NK-92 treated with Interleukin-12 subunit alpha and Interleukin-12 subunit beta, amount 100 ng/mL, for 24 hours (cell line): ENCODE measurements at regions not wholly inside any gene's neighbourhood (a gene's known extent, or its start where the extent isn't known, plus 50 kb on each side); places are given as distances from the start of the nearest gene placed in this dataset.

Source experiments
- DNase-seq: peaks from one replicate; lab custom pipeline; 2025; lab: John Stamatoyannopoulos, UW

- no peak for DNase-seq
Observed at GRCh38 chr5:86879086-86879485, 261.3 kb downstream of the COX7C start.

DNA sequence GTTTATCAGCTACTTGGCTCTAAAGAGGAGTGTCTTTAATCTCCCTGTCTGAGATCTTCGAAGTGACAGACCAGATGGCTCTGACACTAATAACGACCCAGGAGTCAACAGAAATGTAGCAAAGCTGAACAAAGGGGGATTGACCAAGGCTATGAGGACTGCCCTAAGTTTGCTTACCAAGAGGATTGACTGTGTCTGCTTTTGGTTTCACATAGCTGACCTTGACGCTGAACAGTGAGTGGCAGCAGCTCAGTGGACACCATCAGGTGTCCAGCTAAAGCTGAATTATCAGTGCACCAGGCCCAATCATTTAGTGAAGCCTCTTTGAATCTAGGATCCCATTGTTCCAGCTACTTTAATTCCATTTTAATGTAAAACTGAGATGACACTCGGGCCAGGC lies 262.6 kb downstream of the COX7C start:
- no peak for DNase-seq

GRCh38 chr5:86880785-86881492 lies 263.2 kb downstream of the COX7C start:
- no peak for DNase-seq

DNA sequence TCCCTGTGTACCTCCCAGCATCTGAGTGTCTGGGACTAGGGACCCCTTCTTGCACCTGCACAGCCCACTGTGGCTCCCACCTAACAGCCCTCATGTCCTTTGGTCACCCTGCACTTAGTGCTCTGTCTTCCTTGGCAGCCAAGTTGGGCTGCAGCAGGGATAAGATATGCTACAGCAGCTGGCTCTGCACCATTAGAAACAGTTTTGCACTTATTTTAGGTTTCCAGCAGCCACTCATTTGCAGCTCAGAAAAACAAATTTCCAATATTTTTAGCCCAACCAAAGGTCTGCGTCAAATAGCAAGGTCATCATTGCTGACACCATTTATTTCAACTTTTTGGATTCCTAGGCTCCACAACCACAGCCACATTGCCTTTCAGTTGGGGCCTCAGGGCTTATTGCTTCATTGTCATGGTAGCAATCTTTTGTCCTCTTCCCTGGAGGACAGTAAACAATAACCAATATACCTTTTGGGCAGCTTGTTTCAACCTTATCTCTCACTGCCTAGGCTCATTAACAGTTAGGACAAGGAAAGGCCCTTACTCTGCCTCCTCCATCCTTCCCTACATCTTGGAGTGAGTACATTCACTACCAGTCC lies 263.9 kb downstream of the COX7C start:
- DNase-seq: no peak

GRCh38 chr5:86884608-86885007 lies 266.9 kb downstream of the COX7C start:
- DNase-seq: no peak

GRCh38 chr5:86885011-86885410 lies 267.3 kb downstream of the COX7C start:
- no peak for DNase-seq

DNA sequence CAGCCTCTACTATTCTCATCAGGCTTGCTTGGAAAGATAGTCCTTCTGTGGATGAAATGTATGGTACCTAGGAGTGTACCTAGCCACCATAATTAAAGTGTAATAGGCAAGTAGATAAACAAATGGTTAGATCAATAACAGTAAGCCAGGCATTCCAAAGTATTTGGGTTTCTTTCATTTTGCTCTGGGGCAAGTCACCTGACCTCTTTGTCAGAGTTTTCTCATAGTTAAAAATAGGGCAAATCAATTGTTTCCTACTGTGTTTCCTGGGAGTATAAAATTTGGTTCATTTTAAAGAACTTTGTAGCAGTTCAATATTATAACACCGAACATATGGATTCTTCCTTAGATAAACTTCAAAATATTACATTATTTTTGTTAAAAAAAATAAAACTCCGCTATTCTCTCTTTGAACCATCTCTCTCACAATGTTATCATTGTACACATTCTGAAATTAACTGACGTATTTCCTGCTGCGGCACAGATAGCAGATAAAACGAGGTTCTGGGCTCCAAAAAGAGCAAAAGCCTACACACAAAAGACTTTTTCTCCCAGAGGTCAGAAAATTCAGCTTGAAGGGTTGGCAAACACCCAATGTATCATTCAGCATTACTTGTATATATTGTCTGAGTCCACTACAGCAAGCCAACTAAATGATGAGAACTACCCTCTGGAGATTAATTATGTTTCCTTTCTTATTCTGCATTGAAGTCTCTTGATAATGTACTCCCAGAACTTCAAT lies 267.9 kb downstream of the COX7C start:
- no peak for DNase-seq

DNA sequence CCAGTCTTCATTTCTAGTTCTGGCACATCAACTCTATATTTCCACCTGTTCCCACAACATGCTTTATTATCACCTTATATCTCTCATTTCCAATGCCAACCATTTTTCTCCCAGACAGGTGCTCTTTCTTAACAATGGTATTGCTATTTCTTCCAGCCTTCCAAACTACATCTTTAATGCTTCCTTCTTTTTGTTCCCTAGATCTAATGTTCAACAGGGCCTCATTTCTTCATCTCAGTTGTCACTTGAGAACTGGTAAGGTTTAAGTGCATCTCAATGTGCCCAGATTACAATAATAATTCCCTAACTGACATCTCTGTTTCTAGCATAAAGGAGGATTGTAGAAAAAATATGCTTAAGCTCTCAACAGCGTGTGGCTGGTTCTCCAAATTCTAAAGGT lies 272.6 kb downstream of the COX7C start:
- no peak for DNase-seq

DNA sequence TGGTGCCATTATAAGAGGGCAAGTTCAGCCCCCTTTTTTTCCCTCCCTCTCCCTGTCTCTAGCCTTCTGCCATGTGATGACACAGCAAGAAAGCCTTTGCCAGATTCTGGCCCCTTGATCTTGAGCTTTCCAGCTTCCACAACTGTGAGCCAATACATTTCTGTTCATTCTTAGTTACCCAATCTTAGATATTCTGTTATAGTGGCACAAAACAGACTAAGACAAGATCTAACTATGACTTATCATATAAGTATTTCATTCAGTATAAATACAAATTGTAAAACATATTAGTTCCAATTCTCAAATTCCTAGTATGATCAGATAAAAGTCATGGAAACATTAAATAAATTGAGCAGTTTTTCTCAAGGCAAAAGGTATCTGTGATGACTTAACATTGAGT lies 276.3 kb downstream of the COX7C start:
- DNase-seq: no peak

DNA sequence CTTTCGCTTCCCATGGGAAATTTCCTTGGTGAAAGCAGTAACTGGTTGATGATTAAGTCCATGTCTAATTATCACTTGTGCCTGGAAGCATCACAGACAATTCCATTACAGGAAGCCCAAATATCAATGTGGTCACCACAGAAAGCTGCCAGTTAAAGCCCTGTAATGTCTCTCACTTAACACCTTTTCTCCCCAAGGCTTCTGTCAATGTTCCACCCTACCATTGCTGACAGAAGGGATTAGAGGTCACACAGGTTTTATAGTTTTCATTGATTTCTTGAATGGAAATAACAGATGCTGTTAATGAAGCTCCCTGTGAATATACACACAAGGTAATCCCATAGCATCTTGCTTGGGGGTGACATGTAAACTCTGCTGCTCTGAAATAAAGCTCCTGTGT lies 279.2 kb downstream of the COX7C start:
- DNase-seq: no peak

GRCh38 chr5:86909418-86910295 lies 291.9 kb downstream of the COX7C start:
- DNase-seq: no peak

GRCh38 chr5:86917117-86917579 lies 299.4 kb downstream of the COX7C start:
- DNase-seq: no peak

DNA sequence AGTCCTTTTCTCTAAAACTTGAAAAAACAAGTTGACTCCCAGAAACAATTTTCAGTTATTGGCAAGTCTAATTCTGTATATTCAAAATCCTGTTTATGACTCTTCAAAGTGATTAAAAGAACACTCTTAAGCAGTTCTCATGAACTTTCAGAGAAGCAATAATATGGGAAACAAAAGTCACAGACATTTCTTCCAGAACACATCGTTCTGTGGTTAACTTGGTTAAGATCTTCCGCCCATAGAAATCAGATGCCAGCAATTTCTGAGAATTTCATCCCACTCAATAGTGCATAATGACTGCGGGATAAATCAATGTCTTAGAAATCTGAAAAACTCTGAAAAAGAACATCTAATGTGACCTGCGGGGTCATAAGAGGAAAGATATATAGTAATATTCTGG lies 300.5 kb downstream of the COX7C start:
- no peak for DNase-seq

DNA sequence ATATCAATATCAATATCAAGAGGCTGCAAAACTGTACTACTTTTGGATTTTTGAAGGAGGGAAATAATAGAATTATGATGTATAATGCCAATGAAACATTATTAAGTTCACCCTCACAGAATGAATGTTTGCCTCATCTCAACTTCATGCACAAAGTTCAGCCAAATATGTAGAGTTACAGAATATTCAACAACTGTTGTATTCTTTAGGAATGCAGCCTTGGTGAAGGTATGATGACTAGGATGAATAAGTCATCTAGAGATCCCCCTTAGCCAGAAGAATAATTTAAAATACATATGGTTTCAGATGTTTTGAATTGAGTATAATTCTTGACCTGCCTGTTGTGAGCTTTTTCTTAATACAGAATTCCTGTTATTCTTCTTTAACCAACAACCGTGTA lies 308.3 kb downstream of the COX7C start:
- no peak for DNase-seq

GRCh38 chr5:86929123-86929766 lies 311.5 kb downstream of the COX7C start:
- DNase-seq: no peak

- DNase-seq: no peak
Observed at GRCh38 chr5:86951761-86952160, 315.9 kb upstream of the RASA1 start.

DNA sequence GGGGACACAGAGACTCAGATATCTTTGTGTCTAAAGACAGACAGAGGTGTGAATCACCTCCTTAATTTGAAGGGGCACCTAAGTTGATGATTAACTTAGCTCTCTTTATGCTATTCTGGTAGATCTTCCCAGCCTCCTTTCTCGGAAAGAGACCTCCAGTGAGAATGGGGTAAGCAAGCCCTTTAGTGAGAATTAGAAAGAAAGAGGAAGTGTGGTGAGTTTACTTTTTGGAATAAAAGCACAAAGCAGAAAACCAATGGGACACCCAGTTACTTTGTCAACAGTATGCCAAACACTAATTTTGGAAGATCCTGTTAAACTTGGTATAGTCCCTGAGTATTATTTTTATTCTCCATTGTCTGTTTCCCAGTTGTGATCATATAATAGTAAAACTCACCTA lies 302.8 kb upstream of the RASA1 start:
- DNase-seq: no peak

- no peak for DNase-seq
Observed at GRCh38 chr5:86968301-86968753, 299.4 kb upstream of the RASA1 start.

DNA sequence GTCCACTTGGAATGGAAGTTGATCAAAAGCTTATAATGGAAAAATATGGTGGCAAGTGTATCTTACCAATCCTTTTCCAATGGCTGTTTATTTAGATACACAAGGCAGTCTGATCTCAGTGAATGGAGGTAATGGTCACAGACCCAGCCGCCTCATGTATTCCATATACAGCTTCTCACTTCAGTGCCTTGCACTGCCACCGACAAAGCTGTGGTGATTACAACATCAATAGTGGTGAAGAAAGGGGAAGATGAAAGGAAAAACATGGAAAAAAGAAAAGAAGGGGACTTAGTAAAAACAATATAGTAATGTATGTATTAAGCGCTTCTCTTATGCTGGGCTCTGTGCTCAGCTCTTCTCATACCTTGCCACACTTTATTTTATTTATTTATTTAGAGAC lies 297.3 kb upstream of the RASA1 start:
- DNase-seq: no peak

GRCh38 chr5:86971034-86971571 lies 296.6 kb upstream of the RASA1 start:
- DNase-seq: no peak

GRCh38 chr5:86974955-86975354 lies 292.7 kb upstream of the RASA1 start:
- no peak for DNase-seq
